HepG2 (cell line): ENCODE measurements at regions not wholly inside any gene's neighbourhood (a gene's known extent, or its start where the extent isn't known, plus 50 kb on each side); places are given as distances from the start of the nearest gene placed in this dataset.

Experiments
- CBFB ChIP-seq: sonication (generic); formaldehyde crosslinking; IDR thresholded peaks from 2 replicates; pipeline ENCODE4 v1.4.0; 2020; ENCODE audit warnings: missing genetic modification reagents
- MNT ChIP-seq: fragments of 450-650 bp; IDR thresholded peaks from 2 replicates; pipeline ENCODE4 v1.6.1; 2016
- PREB ChIP-seq: sonication (generic); formaldehyde crosslinking; IDR thresholded peaks from 2 replicates; pipeline ENCODE4 v1.4.0; 2020; ENCODE audit warnings: missing genetic modification reagents
- REL ChIP-seq: sonication (generic); formaldehyde crosslinking; conservative IDR thresholded peaks from 2 replicates; pipeline ENCODE4 v1.8.0; 2022; ENCODE audit warnings: mild to moderate bottlenecking, missing genetic modification reagents, moderate library complexity
- XBP1 ChIP-seq: sonication (generic); formaldehyde crosslinking; IDR thresholded peaks from 2 replicates; pipeline ENCODE4 v1.5.0; 2020; ENCODE audit warnings: missing genetic modification reagents
- ZBTB10 ChIP-seq: sonication (generic); formaldehyde crosslinking; IDR thresholded peaks from 2 replicates; pipeline ENCODE4 v1.4.0; 2020; ENCODE audit warnings: missing genetic modification reagents, borderline replicate concordance
- ZNF317 ChIP-seq: sonication (generic); formaldehyde crosslinking; IDR thresholded peaks from 2 replicates; pipeline ENCODE4 v1.5.0; 2020; ENCODE audit warnings: mild to moderate bottlenecking, missing genetic modification reagents
- ZNF550 ChIP-seq: sonication (generic); formaldehyde crosslinking; IDR thresholded peaks from 2 replicates; pipeline ENCODE4 v1.4.0; 2020; ENCODE audit warnings: mild to moderate bottlenecking, missing genetic modification reagents, borderline replicate concordance
- ZNF710 ChIP-seq: sonication (generic); formaldehyde crosslinking; IDR thresholded peaks from 2 replicates; pipeline ENCODE4 v1.5.0; 2020; ENCODE audit warnings: mild to moderate bottlenecking, missing genetic modification reagents, borderline replicate concordance
- TF ChIP-seq, protein P1 (sequence below): IDR thresholded peaks from 2 replicates; pipeline ENCODE4 v1.6.1; 2016; ENCODE audit warnings: missing compliant biosample characterization, missing genetic modification reagents, borderline replicate concordance

DNA sequence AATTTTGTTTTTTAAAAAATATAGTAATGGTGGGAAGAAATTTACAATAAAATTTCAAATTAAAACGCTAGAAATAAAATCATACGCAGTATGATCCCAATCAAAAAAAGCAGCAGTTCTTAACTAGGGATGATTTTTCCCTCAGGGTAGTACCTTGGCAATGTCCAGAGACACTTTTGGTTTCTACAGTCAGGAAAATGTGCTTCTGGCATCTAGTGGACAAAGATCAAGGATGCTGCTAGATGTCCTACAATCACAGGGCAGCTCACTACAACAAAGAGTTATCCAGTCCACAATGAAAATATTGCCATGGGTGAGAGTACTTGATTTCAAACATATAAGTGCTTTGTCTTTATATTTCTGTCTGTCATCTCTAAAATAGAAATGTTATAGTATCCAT, 400.2 kb upstream of the SGCD start (continued):
- no peak for TF ChIP-seq ZNF710 (CRISPR knock-in tag)
- TF ChIP-seq REL (CRISPR knock-in tag), result no peak
- no peak for TF ChIP-seq ZBTB10 (CRISPR knock-in tag)
- TF ChIP-seq PREB (CRISPR knock-in tag), result no peak
- no peak for TF ChIP-seq XBP1
- no peak for TF ChIP-seq MNT
- TF ChIP-seq, protein P1, sequence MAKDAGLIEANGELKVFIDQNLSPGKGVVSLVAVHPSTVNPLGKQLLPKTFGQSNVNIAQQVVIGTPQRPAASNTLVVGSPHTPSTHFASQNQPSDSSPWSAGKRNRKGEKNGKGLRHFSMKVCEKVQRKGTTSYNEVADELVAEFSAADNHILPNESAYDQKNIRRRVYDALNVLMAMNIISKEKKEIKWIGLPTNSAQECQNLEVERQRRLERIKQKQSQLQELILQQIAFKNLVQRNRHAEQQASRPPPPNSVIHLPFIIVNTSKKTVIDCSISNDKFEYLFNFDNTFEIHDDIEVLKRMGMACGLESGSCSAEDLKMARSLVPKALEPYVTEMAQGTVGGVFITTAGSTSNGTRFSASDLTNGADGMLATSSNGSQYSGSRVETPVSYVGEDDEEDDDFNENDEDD (CRISPR knock-in tag), result no peak
- no peak for TF ChIP-seq ZNF317 (CRISPR knock-in tag)
- TF ChIP-seq ZNF550 (CRISPR knock-in tag), result no peak
- TF ChIP-seq CBFB, result no peak
